ENCODE measurements at regions not wholly inside any gene's neighbourhood (a gene's known extent, or its start where the extent isn't known, plus 50 kb on each side); places are given as distances from the start of the nearest gene placed in this dataset.

DNA sequence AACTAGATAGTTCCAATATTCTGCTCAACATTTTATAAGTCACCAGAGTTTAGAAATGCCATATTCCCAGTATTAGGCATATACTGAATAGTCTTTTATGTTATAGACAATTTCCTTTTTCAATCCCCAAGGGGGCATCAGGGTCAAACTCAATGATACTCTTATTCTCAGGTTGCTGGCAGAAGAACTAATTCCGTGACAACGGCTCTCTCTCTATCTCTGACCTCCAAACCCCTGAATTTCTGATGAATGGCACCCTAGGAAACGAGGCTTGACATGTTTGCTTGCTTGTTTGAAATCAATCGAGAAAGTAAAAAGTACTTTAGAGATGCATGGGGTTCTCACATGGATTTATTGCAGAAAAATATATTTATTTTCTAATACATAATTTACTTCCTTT lies 160.1 kb downstream of the CASP12 start:
- Histone ChIP-seq H3K27me3 (no peaks in the 10 kb centered on the region), H3K9me3 (no peaks in the 10 kb centered on the region), H3K4me3 (no peak overlapping the region), H3K36me3 (no peaks in the 10 kb centered on the region)
- DNase-seq: no peak

DNA sequence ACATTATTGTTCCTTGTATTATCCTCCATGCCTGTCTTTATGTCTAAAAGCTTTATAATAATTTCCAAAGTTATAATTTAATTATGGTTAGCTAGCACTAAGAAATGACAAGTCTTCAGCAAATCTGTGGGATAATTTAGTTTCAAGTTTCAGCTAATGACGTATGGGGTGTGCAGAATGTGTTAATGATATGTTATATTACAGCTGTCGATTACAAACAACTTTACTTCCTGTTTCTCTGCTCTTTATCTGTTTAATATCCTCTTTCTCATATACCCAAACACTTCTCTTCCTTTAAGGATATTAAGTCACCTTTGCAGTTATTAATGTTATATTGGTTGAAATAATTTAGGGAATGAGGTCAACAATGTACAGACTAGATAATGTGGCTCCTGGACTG lies 161.8 kb downstream of the CASP12 start:
- no peaks in the 10 kb centered on the region for H3K9me3 ChIP-seq
- H3K4me3 ChIP-seq: no peak overlapping the region
- no peaks in the 10 kb centered on the region for H3K36me3 ChIP-seq
- no peaks in the 10 kb centered on the region for H3K27me3 ChIP-seq
- no peak for DNase-seq

DNA sequence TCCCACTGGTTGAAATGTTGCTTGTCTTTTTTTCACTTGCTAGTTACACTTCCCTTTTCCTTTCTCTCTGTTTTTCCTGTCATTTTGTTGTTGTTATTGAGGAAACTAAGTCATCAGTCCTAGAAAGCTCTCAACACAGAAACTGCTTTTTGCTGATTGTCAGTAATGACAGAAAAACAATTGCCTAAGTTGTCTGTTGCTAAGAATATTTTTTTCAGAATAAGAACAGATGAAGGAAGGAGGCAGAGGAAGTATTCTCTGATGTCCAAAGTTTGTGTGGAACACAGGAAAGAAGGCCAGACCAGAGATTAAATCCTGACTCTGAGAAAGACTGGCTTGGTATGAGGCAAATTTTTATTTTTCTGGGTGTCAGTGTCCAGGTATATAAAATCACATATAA lies 163.3 kb downstream of the CASP12 start:
- Histone ChIP-seq H3K36me3 (no peaks in the 10 kb centered on the region), H3K27me3 (no peaks in the 10 kb centered on the region), H3K4me3 (no peak overlapping the region), H3K9me3 (no peaks in the 10 kb centered on the region)
- no peak for DNase-seq

DNA sequence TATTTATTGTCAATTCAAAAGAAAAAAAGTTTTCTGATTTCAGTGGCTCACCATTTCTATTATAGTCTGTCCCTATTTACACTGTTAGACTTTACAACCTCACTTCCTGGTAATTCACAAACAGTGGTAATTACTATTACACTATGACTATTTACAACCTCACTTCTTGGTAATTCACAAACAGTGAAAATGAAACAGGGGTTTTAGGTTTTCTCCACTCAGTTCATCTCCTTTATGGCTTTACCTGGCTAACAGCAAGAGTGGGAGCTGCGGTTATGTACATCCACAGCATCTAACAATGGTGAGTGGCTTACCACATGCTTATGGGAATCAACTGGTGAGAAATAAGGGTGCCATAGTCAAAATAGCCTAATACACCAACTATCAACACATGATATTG lies 166.4 kb downstream of the CASP12 start:
- no peaks in the 10 kb centered on the region for H3K27me3 ChIP-seq
- no peak for DNase-seq
- H3K36me3 ChIP-seq: no peaks in the 10 kb centered on the region
- no peaks in the 10 kb centered on the region for H3K9me3 ChIP-seq
- no peak overlapping the region for H3K4me3 ChIP-seq

DNA sequence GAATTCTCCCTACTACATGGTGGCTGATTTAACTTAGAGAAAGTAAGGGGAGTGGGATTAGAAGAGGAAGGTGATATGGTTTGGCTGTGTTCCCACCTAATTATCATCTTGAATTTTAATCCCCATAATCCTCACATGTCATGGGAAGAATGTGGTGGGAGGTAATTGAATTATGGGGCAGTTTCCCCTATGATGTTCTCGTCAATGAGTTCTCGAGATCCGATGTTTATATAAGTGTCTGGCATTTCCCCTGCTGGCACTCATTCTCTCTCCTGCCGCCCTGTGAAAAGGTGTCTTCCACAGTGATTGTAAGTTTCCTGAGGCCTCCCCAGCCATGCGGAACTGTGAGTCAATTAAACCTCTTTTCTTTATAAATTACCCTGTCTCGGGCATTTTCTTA lies 169.3 kb downstream of the CASP12 start:
- no peak for DNase-seq
- Histone ChIP-seq H3K4me3 (no peak overlapping the region), H3K9me3 (no peaks in the 10 kb centered on the region), H3K27me3 (no peaks in the 10 kb centered on the region), H3K36me3 (no peaks in the 10 kb centered on the region)

DNA sequence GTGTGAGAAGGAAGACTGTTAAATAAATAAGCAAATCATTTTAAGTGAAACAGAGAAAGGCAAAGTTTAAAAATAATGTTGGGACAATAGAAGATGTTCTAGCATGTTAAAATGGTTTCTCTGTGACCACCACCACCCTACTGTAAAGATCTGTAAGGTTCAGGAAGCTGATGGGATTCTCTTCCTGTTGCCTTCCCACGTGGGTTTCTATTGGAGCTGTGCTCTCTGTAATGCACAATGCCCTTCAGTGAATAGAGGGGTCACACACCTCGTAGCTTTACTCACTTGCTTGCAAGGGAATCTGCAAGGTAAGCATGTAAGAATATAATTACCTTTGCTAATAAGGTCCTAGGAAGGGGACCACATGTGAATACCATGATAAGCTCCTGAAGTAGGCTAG lies 170.5 kb downstream of the CASP12 start:
- no peaks in the 10 kb centered on the region for H3K27me3 ChIP-seq
- no peaks in the 10 kb centered on the region for H3K9me3 ChIP-seq
- H3K36me3 ChIP-seq: no peaks in the 10 kb centered on the region
- H3K4me3 ChIP-seq: no peak overlapping the region
- no peak for DNase-seq

DNA sequence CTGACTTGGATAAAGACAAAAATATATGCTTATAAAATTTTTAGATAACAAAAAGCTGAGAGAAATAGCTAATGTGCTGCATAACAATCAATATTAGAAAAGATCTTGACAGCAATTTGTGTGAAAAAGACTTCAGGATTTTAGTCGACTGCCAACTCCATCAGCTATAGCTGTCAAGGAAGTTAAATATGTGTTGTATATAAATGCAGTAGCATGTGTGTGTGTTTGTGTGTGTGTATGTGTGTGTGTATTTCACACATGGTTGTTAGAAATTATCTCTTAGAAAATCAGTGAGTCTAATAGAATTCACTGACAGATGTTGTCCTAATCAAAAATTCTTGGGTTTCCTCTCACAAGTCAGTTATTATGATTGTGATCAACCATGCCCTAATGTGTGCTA lies 171.2 kb downstream of the CASP12 start:
- Histone ChIP-seq H3K9me3 (peaks cover 3% of the 10 kb centered on the region; the same call in 1 of the 2 replicates), H3K27me3 (no peaks in the 10 kb centered on the region), H3K4me3 (no peak overlapping the region), H3K36me3 (no peaks in the 10 kb centered on the region)
- DNase-seq: no peak

DNA sequence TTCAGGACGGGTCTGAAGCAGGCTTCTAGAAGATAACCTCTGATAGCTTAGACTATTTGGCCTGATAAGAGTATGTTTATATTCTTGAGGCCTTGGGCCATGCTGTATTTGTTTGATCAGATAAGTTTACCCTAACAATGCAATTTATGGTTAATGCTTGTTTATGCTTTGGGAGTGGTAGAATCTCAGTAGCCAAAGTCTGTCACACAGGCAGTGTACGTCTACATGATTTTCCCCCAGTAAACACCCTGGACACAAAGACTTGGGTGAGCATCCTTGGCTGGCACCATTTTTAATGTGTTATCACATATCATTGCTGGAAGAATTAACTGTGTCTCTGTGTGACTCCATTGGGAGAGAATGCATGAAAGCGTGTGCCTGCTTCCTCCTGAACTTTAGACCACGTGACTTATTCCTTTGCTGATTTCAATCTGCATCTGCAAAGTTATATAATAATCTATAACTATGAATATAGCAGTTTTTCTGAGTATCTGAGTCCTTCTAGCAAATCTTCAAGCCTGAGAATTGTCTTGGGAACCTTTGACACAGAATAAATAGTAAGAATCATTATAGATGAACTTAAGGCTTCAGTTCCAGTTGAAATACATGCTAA lies 172.4 kb downstream of the CASP12 start:
- Histone ChIP-seq H3K36me3 (no peaks in the 10 kb centered on the region), H3K9me3 (peaks cover 3% of the 10 kb centered on the region; the same call in 1 of the 2 replicates), H3K27me3 (no peaks in the 10 kb centered on the region), H3K4me3 (no peak overlapping the region)
- no peak for DNase-seq

DNA sequence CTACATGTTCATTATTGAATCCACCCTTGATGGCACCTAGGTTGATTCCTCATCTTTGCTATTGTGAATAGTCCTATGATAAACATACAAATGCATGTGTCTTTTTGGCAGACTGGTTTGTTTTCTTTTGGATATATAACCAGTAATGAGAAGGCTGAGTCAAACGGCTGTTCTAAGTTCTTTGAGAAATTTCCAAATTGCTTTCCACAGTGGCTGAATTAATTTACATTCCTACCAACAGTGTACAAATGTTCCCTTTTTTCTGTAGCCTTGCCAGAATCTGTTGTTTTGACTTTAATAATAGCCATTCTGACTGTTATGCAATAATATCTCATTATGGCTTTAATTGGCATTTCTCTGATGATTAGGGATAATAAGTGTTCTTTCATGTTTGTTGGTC lies 184.9 kb downstream of the CASP12 start:
- Histone ChIP-seq H3K4me3 (no peak overlapping the region), H3K36me3 (no peaks in the 10 kb centered on the region), H3K9me3 (no peaks in the 10 kb centered on the region), H3K27me3 (no peaks in the 10 kb centered on the region)
- no peak for DNase-seq

DNA sequence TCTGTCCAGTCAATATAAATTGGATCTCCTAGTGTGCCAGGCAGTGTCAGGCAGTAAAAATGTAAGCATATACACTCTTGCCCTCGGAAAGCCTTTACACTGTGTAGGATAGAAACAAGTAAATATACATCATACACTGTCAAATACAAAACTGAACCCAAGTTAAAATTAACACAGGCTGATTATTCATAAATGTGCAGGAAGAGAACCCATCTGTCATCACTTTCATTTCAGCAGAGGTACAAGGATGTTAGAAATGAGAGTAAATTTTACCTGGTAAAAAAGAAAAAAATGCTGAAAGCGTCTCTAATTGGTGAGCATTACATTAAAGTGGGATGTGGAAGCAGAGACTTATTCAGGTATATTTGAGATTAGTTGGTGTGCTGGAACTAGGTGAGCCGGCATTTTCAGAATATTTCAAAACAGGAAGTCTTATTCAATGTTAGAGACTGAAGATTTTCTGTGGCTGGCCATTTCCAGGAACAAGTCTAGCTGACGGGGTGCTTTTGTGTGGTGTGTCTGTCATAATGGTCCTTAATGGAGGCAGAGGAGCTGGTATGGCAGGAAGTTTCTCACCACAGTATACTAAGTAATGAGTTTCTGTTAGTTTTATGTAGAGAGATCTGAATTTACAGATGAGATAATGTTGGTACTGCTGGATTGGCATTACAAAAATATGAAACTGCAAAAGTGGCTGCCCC lies 192.6 kb downstream of the CASP12 start:
- no peaks in the 10 kb centered on the region for H3K9me3 ChIP-seq
- peak; percentile 6 for DNase-seq
- H3K4me3 ChIP-seq: peak overlapping the region; percentile 4; the same call in 1 of the 2 replicates
- H3K27me3 ChIP-seq: no peaks in the 10 kb centered on the region
- no peaks in the 10 kb centered on the region for H3K36me3 ChIP-seq

DNA sequence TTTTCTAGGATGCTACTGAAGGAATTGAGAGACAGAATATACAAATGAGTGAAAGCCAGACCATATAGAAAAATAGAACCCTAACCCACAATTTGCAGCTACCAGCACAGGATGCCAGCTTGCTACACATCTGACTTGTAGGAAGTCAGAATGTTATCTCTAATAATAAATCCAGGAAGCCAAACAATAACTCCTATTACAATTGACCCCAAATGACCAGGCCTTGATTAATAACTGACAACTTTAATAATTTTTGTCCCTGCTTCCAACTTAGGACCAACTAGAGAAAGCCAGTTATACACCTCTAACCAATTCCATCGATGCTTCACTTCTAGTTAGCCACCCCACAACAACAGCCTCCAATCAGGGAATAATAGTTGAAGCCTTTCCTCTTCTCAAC lies 193.4 kb downstream of the CASP12 start:
- Histone ChIP-seq H3K36me3 (no peaks in the 10 kb centered on the region), H3K27me3 (no peaks in the 10 kb centered on the region), H3K4me3 (no peak overlapping the region), H3K9me3 (no peaks in the 10 kb centered on the region)
- DNase-seq: no peak

DNA sequence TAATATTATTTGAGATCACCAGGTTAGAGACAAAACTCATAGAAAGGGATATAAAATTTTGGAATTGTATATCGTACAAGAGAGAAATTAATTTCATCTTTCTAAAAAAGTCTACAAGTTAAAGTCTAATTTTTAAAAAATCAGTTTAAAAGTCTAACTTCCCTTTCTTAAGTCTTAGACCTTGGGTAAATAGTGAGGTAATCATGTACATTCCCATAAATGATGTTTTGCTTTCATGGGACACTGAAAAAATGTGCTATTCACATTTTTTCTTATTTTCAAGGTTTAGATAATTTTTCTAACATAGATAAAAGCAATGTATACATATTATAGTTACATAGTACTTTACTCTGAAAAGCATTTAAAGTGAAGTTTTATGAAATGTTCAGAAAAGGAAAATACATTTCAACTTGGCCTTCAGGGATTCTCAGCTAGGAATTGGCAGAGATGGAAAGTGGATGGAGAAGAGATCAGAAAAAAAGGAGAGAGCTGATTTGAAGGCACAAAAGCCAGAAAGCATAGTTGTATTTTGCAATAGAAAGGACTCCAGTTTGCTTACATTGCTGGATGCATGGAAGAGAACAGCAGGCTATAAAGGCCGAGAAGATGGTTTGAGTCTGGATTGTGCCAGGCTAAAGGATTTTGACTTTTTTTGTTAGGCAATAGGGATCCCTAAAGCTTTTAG lies 194.0 kb downstream of the CASP12 start:
- H3K27me3 ChIP-seq: no peaks in the 10 kb centered on the region

DNA sequence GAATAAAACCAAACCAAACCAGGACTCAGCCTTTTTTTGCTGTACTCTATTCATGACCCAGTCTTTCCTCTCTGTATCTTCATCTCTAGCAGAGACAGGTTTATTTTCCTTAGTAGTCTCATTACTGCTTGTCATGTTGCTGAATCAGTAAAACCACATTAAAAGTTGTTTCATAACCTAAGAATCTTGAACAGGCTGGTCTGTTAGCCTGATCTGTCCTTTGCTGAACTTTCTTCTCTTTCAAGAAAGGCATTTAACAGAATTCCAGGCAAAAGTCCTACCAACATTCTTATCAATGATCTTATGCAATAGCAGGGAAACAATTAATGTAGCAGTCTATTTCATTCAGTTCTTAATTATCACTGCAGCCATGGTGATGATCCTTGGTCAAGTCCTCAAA lies 197.7 kb downstream of the CASP12 start:
- DNase-seq: no peak
- Histone ChIP-seq H3K36me3 (no peaks in the 10 kb centered on the region), H3K4me3 (no peak overlapping the region), H3K9me3 (no peaks in the 10 kb centered on the region), H3K27me3 (no peaks in the 10 kb centered on the region)

More for the DNA sequence above, 194.0 kb downstream of the CASP12 start:
- H3K9me3 ChIP-seq: no peaks in the 10 kb centered on the region
- H3K4me3 ChIP-seq: no peak overlapping the region
- DNase-seq: no peak
- H3K36me3 ChIP-seq: no peaks in the 10 kb centered on the region

DNA sequence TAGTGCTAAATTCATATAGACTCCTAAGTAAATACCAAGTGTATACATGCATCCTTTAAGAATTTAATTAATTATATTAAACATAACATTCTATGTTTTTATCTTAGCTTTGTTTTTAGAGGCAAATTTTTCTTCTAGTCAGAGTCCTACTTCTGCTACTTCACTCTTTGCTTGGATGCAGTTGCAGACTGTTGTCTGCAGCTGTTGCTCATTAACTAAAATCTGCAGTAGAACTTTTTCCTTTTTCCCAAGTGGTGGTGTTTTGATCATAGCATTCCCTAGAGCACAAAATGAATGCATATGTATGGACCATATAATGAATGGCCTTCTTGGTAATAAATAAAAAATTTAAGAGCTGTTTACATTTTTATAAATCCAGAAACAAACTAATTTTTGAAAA lies 198.3 kb downstream of the CASP12 start:
- no peaks in the 10 kb centered on the region for H3K27me3 ChIP-seq
- no peak overlapping the region for H3K4me3 ChIP-seq
- H3K36me3 ChIP-seq: no peaks in the 10 kb centered on the region
- no peaks in the 10 kb centered on the region for H3K9me3 ChIP-seq
- no peak for DNase-seq

DNA sequence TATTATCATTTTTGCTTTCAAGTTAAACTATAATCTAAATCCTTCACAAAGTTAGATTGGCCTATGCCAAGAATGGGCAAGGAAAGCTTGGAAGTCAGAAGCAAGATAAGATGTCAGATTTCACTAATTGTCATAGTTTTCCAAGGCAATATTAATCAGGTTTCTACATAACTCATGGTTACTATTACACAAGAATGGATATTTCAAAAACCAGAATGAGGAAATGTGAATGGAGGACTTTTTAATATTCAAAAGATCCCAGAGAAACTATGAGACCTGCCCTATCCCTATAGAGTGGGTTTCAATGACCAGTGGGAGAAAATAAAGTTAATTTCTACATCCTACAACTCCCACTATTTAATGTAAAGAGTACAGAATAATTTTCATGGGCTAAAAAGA lies 203.2 kb downstream of the CASP12 start:
- no peaks in the 10 kb centered on the region for H3K36me3 ChIP-seq
- no peaks in the 10 kb centered on the region for H3K9me3 ChIP-seq
- no peaks in the 10 kb centered on the region for H3K27me3 ChIP-seq
- no peak for DNase-seq
- H3K4me3 ChIP-seq: no peak overlapping the region

DNA sequence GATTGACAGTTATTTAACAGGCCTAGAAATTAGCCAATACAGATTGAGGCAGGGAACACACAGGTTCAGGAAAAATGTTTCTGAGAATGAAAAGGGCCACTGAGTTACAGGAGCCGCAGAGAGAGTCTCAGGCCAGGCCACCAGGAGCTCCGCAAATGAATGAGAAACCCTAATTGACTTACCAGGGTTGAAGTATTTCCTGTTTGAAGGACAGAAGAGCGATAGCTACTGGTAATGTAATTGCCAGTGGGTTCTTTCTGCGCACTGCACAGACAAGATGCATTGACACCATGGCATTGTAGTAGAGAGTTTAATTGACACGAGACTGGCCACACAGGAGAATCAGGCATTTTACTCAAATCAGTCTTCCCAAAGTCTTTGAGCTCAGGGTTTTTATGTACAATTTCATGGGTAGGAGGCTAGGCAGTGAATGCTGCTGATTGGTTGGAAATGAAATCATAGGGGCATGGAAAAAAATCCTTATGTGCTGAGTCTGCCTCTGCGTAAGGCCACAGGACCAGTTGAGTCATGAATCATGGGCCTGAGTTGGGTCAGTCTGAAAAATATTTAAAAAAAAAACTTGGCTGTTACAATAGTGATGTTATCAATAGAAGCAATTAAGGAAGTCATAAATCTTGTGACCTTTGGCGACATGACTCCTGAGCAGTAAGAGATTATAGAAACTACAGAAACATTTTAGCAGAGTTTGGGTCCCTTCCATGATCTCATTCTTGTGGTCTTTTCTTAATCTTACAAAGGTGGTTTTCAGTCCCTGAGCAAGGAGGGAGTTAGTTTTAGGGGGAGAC lies 203.8 kb downstream of the CASP12 start:
- H3K4me3 ChIP-seq: no peak overlapping the region
- no peak for DNase-seq
- H3K9me3 ChIP-seq: no peaks in the 10 kb centered on the region
- H3K36me3 ChIP-seq: no peaks in the 10 kb centered on the region
- H3K27me3 ChIP-seq: no peaks in the 10 kb centered on the region

DNA sequence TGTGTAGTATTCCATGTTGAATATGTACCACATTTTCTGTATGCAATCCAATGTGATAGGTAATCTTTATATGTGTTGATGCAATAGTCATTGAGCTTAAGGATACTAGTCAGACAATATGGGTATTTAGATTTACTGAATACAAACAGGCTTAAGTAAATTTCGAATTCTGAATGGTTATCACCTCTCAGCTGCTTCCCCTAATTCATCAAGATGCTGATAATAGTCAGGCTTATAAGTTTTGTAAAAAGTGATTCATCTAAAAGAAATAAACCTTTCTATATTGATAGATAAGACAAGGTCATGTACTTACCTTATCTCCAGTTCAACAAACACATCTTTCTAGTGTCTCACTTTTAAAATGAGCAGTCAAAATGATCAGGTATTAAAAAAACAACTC lies 205.5 kb downstream of the CASP12 start:
- Histone ChIP-seq H3K36me3 (no peaks in the 10 kb centered on the region), H3K27me3 (no peaks in the 10 kb centered on the region), H3K4me3 (no peak overlapping the region), H3K9me3 (no peaks in the 10 kb centered on the region)
- DNase-seq: no peak

Measured in MG63 (cell line).